ENCODE measurements at regions not wholly inside any gene's neighbourhood (a gene's known extent, or its start where the extent isn't known, plus 50 kb on each side); places are given as distances from the start of the nearest gene placed in this dataset.

DNA sequence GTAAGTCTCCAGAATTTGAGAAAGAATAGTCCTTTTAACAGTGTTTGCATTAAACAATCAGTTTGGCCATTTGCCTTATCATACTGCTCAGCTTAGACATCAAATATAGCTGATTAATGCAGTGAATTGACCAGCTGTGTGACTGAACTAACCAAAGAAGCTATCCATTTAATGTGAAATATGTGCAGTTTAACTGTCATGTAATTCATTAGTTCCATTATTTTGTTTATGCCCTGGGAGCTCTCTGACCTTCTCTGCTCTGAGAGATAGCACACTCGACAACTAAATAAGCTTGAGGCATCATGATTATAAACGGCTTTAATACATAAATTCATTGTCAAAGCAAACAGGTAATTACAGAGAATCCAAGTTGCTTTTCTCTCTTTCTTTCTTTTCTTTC, 324.3 kb upstream of the PCDH7 start:
- TF ChIP-seq EZH2phosphoT487 (IDR thresholded peaks at IDR 0.05; ENCODE audit: borderline replicate concordance, low read depth, low read length), result no peak
- TF ChIP-seq, protein P1, sequence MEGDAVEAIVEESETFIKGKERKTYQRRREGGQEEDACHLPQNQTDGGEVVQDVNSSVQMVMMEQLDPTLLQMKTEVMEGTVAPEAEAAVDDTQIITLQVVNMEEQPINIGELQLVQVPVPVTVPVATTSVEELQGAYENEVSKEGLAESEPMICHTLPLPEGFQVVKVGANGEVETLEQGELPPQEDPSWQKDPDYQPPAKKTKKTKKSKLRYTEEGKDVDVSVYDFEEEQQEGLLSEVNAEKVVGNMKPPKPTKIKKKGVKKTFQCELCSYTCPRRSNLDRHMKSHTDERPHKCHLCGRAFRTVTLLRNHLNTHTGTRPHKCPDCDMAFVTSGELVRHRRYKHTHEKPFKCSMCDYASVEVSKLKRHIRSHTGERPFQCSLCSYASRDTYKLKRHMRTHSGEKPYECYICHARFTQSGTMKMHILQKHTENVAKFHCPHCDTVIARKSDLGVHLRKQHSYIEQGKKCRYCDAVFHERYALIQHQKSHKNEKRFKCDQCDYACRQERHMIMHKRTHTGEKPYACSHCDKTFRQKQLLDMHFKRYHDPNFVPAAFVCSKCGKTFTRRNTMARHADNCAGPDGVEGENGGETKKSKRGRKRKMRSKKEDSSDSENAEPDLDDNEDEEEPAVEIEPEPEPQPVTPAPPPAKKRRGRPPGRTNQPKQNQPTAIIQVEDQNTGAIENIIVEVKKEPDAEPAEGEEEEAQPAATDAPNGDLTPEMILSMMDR (conservative IDR thresholded peaks at IDR 0.05; ENCODE audit: low read length), result no peak
